Prostate gland (tissue), 2 donors: ENCODE measurements at regions not wholly inside any gene's neighbourhood (a gene's known extent, or its start where the extent isn't known, plus 50 kb on each side); places are given as distances from the start of the nearest gene placed in this dataset.

Experiments
- POLR2A ChIP-seq: fragments of 450-650 bp; IDR thresholded peaks from one replicate; pipeline ENCODE4 v1.6.1; 2016; ENCODE audit warnings: antibody characterized with exemption, mild to moderate bottlenecking
- TF ChIP-seq, protein P1 (sequence below), 4 experiments: fragments of 200-600 bp in 2 of 4; fragments of 450-650 bp in 2 of 4; sonication (generic) in 2 of 4; IDR thresholded peaks; 1 replicate in 3 of 4; 2 replicates in 1 of 4; pipeline ENCODE4 v1.5.1; 2016 to 2019; ENCODE audit warnings: antibody characterized with exemption in 4 of 4, mild to moderate bottlenecking in 2 of 4, moderate library complexity in 2 of 4

GRCh38 chr10:57418476-57418875 is 849.2 kb downstream of the IPMK start:
- TF ChIP-seq, protein P1, sequence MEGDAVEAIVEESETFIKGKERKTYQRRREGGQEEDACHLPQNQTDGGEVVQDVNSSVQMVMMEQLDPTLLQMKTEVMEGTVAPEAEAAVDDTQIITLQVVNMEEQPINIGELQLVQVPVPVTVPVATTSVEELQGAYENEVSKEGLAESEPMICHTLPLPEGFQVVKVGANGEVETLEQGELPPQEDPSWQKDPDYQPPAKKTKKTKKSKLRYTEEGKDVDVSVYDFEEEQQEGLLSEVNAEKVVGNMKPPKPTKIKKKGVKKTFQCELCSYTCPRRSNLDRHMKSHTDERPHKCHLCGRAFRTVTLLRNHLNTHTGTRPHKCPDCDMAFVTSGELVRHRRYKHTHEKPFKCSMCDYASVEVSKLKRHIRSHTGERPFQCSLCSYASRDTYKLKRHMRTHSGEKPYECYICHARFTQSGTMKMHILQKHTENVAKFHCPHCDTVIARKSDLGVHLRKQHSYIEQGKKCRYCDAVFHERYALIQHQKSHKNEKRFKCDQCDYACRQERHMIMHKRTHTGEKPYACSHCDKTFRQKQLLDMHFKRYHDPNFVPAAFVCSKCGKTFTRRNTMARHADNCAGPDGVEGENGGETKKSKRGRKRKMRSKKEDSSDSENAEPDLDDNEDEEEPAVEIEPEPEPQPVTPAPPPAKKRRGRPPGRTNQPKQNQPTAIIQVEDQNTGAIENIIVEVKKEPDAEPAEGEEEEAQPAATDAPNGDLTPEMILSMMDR (IDR thresholded peaks at IDR 0.05): no peak
- no peak for TF ChIP-seq POLR2A
